ENCODE measurements at regions not wholly inside any gene's neighbourhood (a gene's known extent, or its start where the extent isn't known, plus 50 kb on each side); places are given as distances from the start of the nearest gene placed in this dataset.

GRCh38 chr20:60494476-60494875 lies 536.3 kb downstream of the CDH26 start:
- DNase-seq (ENCODE audit: extremely low read depth, low read depth): no peak

GRCh38 chr20:60497298-60498035 lies 539.2 kb downstream of the CDH26 start:
- DNase-seq (ENCODE audit: extremely low read depth, low read depth): no peak

- no peak for DNase-seq (ENCODE audit: extremely low read depth, low read depth)
These were observed 541.9 kb downstream of the CDH26 start for GRCh38 chr20:60500038-60500701.

GRCh38 chr20:60501048-60501447 lies 542.8 kb downstream of the CDH26 start:
- DNase-seq (ENCODE audit: extremely low read depth, low read depth): no peak

GRCh38 chr20:60502881-60503280 lies 544.7 kb downstream of the CDH26 start:
- DNase-seq (ENCODE audit: extremely low read depth, low read depth): no peak

- DNase-seq (ENCODE audit: extremely low read depth, low read depth): no peak
These were observed 547.2 kb downstream of the CDH26 start for GRCh38 chr20:60505423-60505822.

GRCh38 chr20:60506061-60506460 lies 547.8 kb downstream of the CDH26 start:
- no peak for DNase-seq (ENCODE audit: extremely low read depth, low read depth)

- DNase-seq (ENCODE audit: extremely low read depth, low read depth): no peak
These were observed 549.0 kb downstream of the CDH26 start for GRCh38 chr20:60507087-60507694.

- no peak for DNase-seq (ENCODE audit: extremely low read depth, low read depth)
These were observed 551.2 kb downstream of the CDH26 start for GRCh38 chr20:60509407-60509806.

GRCh38 chr20:60510356-60510755 lies 552.1 kb downstream of the CDH26 start:
- DNase-seq (ENCODE audit: extremely low read depth, low read depth): no peak

- peak; percentile 8 for DNase-seq (ENCODE audit: extremely low read depth, low read depth)
These were observed 554.2 kb downstream of the CDH26 start for GRCh38 chr20:60512443-60512842.

- no peak for DNase-seq (ENCODE audit: extremely low read depth, low read depth)
These were observed 554.9 kb downstream of the CDH26 start for GRCh38 chr20:60513141-60513540.

GRCh38 chr20:60516442-60516841 lies 558.2 kb downstream of the CDH26 start:
- no peak for DNase-seq (ENCODE audit: extremely low read depth, low read depth)

GRCh38 chr20:60518022-60518421 lies 559.8 kb downstream of the CDH26 start:
- DNase-seq (ENCODE audit: extremely low read depth, low read depth): no peak

- DNase-seq (ENCODE audit: extremely low read depth, low read depth): no peak
These were observed 567.2 kb downstream of the CDH26 start for GRCh38 chr20:60525397-60525796.

- no peak for DNase-seq (ENCODE audit: extremely low read depth, low read depth)
These were observed 569.4 kb downstream of the CDH26 start for GRCh38 chr20:60527656-60528055.

- no peak for DNase-seq (ENCODE audit: extremely low read depth, low read depth)
These were observed 569.9 kb downstream of the CDH26 start for GRCh38 chr20:60528141-60528540.

- no peak for DNase-seq (ENCODE audit: extremely low read depth, low read depth)
These were observed 570.9 kb downstream of the CDH26 start for GRCh38 chr20:60529149-60529548.

GRCh38 chr20:60535211-60535610 lies 577.0 kb downstream of the CDH26 start:
- DNase-seq (ENCODE audit: extremely low read depth, low read depth): no peak

GRCh38 chr20:60540591-60540990 lies 582.4 kb downstream of the CDH26 start:
- DNase-seq (ENCODE audit: extremely low read depth, low read depth): no peak

- DNase-seq (ENCODE audit: extremely low read depth, low read depth): no peak
These were observed 583.8 kb downstream of the CDH26 start for GRCh38 chr20:60541991-60542390.

GRCh38 chr20:60543598-60543997 lies 585.4 kb downstream of the CDH26 start:
- DNase-seq (ENCODE audit: extremely low read depth, low read depth): no peak

Data from NCI-H460 (cell line).